ENCODE measurements at regions not wholly inside any gene's neighbourhood (a gene's known extent, or its start where the extent isn't known, plus 50 kb on each side); places are given as distances from the start of the nearest gene placed in this dataset.

- TF ChIP-seq CTCF (conservative IDR thresholded peaks at IDR 0.05; ENCODE audit: low read length) (peak; percentile 76), EZH2phosphoT487 (IDR thresholded peaks at IDR 0.05; ENCODE audit: borderline replicate concordance) (no peak)
These were observed 504.2 kb downstream of the SOX6 start for GRCh38 chr11:15852179-15852578.
